Esophagus squamous epithelium (tissue), 5 donors: ENCODE measurements at regions not wholly inside any gene's neighbourhood (a gene's known extent, or its start where the extent isn't known, plus 50 kb on each side); places are given as distances from the start of the nearest gene placed in this dataset.

Experiments used
- DNase-seq: peaks from one replicate; lab custom pipeline; 2025; lab: John Stamatoyannopoulos, UW
- H3K27ac ChIP-seq, 4 donors: fragments of 200-600 bp; sonication (generic); one replicate each; pipeline ENCODE4 v1.5.1; 2016 to 2019; ENCODE audit warnings: mild to moderate bottlenecking in 1 of 4
- H3K27me3 ChIP-seq, 4 donors: fragments of 200-600 bp; sonication (generic); 1 replicate in 3 of 4; 2 replicates in 1 of 4; pipeline versions ENCODE4 v1.5.1 to v1.6.0; 2017 to 2021; ENCODE audit warnings: antibody characterized with exemption in 1 of 4
- H3K36me3 ChIP-seq, 3 donors: fragments of 200-600 bp; sonication (generic); one replicate each; pipeline ENCODE4 v1.5.1; 2016 to 2019
- H3K4me1 ChIP-seq, 3 donors: fragments of 200-600 bp; sonication (generic); one replicate each; pipeline ENCODE4 v1.5.1; 2017 to 2019
- H3K4me3 ChIP-seq, 4 donors: fragments of 200-600 bp; sonication (generic); 1 replicate in 3 of 4; 2 replicates in 1 of 4; pipeline ENCODE4 v1.5.1; 2016 to 2019; ENCODE audit warnings: mild to moderate bottlenecking in 2 of 4, moderate library complexity in 1 of 4
- H3K9me3 ChIP-seq, 3 donors: fragments of 200-600 bp; sonication (generic); one replicate each; pipeline ENCODE4 v1.5.1; 2016 to 2019
- CTCF ChIP-seq, 6 experiments: fragments of 450-650 bp in 4 of 6; fragments of 200-600 bp in 2 of 6; sonication (generic) in 2 of 6; IDR thresholded peaks; one replicate each; pipeline ENCODE4 v1.5.1; 2016 to 2019; ENCODE audit warnings: antibody characterized with exemption in 6 of 6, mild to moderate bottlenecking in 4 of 6, moderate library complexity in 4 of 6
- POLR2A ChIP-seq, 4 donors: fragments of 450-650 bp; IDR thresholded peaks; one replicate each; pipeline ENCODE4 v1.6.1; 2017; ENCODE audit warnings: antibody characterized with exemption in 4 of 4, mild to moderate bottlenecking in 4 of 4, moderate library complexity in 3 of 4
- WGBS, 2 donors: methylation state at CpG; one replicate each; pipeline ENCODE4 v1.1.5; 2018; 5-methylcytosine and 5-hydroxymethylcytosine counted together
- intact Hi-C: fragments of 100-400 bp; cut with DNase I; formaldehyde crosslinking; loops from one replicate; pipeline ENCODE4 v1.15.0; 2022
- donor health status: DM: yes; HTN: yes; CAD: no.

GRCh38 chr3:13241621-13242363 lies 168.6 kb upstream of the IQSEC1 start:
- H3K36me3 ChIP-seq = no peaks in the 10 kb centered on the region
- no peak for DNase-seq
- intact Hi-C loops = no loop called here
- TF ChIP-seq CTCF (IDR thresholded peaks at IDR 0.05) (no peak), POLR2A (IDR thresholded peaks at IDR 0.05) (no peak)
- peaks cover 4 to 25% (median 7%) of the 10 kb centered on the region in 3 donors for H3K4me1 ChIP-seq
- H3K27ac ChIP-seq = no peak overlapping the region
- H3K9me3 ChIP-seq = no peaks in the 10 kb centered on the region
- H3K4me3 ChIP-seq = no peak overlapping the region
- H3K27me3 ChIP-seq = peaks cover 0 to 14% (median 0%) of the 10 kb centered on the region in 4 donors
- 71 to 82% methylated on average over 9 to 11 of the region's 18 CpGs for WGBS, 2 donors

DNA sequence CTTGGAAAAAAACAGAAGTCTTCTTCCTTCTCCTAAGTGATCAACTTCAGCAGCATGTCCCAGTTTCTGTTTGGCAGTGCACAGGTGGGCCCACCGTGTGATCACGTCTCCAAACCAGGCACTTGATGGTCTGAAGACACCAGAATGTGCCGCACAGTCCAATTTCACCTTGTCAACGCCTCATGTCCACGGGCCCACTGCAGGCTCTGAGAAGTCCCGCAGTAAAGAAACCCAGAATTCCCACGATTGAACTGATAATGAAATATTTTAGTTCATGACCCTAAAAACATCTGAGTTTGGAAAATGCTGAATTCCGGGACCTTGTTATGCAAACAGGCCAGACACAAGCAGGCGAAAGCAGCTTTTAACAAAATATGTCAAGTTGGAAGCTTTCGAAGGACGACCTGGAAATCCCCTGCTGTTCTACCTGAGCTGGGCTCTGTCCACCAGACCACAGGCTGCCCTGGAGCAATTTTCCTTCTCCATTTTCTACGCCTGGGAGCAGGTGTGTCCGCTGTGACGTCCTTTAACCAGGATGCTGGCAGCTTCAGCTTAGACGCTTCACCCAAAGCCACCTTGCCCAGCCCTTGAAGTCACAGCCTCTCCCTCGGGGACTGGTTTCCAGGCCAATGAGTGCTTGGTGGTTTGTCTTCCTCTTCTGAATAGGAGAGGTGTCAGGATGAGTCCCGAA lies 167.8 kb upstream of the IQSEC1 start:
- 68 to 72% methylated on average over 14 to 16 of the region's 17 CpGs for WGBS, 2 donors
- intact Hi-C loops = no loop called here
- H3K4me1 ChIP-seq = peaks cover 4 to 18% (median 5%) of the 10 kb centered on the region in 3 donors
- no peak overlapping the region for H3K4me3 ChIP-seq
- TF ChIP-seq POLR2A (IDR thresholded peaks at IDR 0.05) = no peak
- no peak for TF ChIP-seq CTCF (IDR thresholded peaks at IDR 0.05)
- no peak overlapping the region for H3K27ac ChIP-seq
- no peaks in the 10 kb centered on the region for H3K36me3 ChIP-seq
- peaks cover 0 to 21% (median 0%) of the 10 kb centered on the region in 4 donors for H3K27me3 ChIP-seq
- no peaks in the 10 kb centered on the region for H3K9me3 ChIP-seq
- DNase-seq = no peak

DNA sequence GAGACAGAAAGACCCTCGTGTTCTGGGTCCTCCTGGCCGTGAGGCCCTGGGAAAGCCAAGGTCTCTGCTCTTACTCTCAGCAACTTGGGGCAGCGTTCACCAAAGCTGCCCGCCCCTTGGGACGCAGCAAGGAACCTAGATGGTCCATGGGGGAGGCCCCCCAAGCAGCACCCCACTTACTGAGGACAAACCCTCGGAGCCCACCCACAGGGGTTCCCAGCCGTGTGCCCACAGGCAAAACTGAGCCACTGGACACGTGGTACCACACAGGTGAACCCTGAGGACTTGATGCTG lies 166.2 kb upstream of the IQSEC1 start:
- H3K27ac ChIP-seq = no peak overlapping the region
- no peaks in the 10 kb centered on the region for H3K36me3 ChIP-seq
- TF ChIP-seq CTCF (IDR thresholded peaks at IDR 0.05) = no peak
- no peak for TF ChIP-seq POLR2A (IDR thresholded peaks at IDR 0.05)
- WGBS, 2 donors = 100% methylated on average over 1 of the region's 8 CpGs; no CpG with 5 or more reads in 1 of the 2 donors
- no peak for DNase-seq
- no peaks in the 10 kb centered on the region for H3K9me3 ChIP-seq
- H3K4me1 ChIP-seq = peaks cover 0 to 11% (median 7%) of the 10 kb centered on the region in 3 donors
- peaks cover 0 to 37% (median 0%) of the 10 kb centered on the region in 4 donors for H3K27me3 ChIP-seq
- H3K4me3 ChIP-seq = no peak overlapping the region
- intact Hi-C loops = no loop called here

GRCh38 chr3:13238687-13239466 lies 165.6 kb upstream of the IQSEC1 start:
- 84 to 92% methylated on average over 8 to 9 of the region's 18 CpGs for WGBS, 2 donors
- peaks cover 0 to 43% (median 0%) of the 10 kb centered on the region in 4 donors for H3K27me3 ChIP-seq
- TF ChIP-seq CTCF (IDR thresholded peaks at IDR 0.05) (no peak), POLR2A (IDR thresholded peaks at IDR 0.05) (no peak)
- no peak for DNase-seq
- H3K9me3 ChIP-seq = no peaks in the 10 kb centered on the region
- H3K27ac ChIP-seq = no peak overlapping the region
- intact Hi-C loops = no loop called here
- no peak overlapping the region for H3K4me3 ChIP-seq
- no peaks in the 10 kb centered on the region for H3K36me3 ChIP-seq
- peaks cover 0 to 14% (median 11%) of the 10 kb centered on the region in 3 donors for H3K4me1 ChIP-seq
